B cell (primary cell): ENCODE measurements at regions not wholly inside any gene's neighbourhood (a gene's known extent, or its start where the extent isn't known, plus 50 kb on each side); places are given as distances from the start of the nearest gene placed in this dataset.

Experiments used
- ATAC-seq: fragments of 200-7000 bp; cut with Tn5 transposase; one replicate; pipeline ENCODE4 v1.10.0; 2021; ENCODE audit warnings: low read depth, mild to moderate bottlenecking, moderate number of reproducible peaks, moderate library complexity
- CTCF ChIA-PET: fragments of 350-600 bp; sonication (Branson Sonifier 250); formaldehyde crosslinking; loops from one replicate; lab custom pipeline; 2021; ENCODE audit warnings: antibody characterized with exemption, inconsistent platforms; lab: Charles Lee
- POLR2A ChIA-PET: fragments of 350-600 bp; sonication (Branson Sonifier 250); formaldehyde crosslinking; loops from one replicate; lab custom pipeline; 2021; ENCODE audit warnings: antibody characterized with exemption; lab: Charles Lee
- DNase-seq: peaks from one replicate; pipeline ENCODE4 v3.0.0; 2013
- H2AFZ ChIP-seq: 2 replicates; pipeline ENCODE4 v1.6.1; 2012; ENCODE audit warnings: mild to moderate bottlenecking, low read depth, low read length; ENCODE audit not compliant: insufficient read depth, poor library complexity, severe bottlenecking
- H3K27ac ChIP-seq, 2 donors: 1 replicate in 1 of 2; 2 replicates in 1 of 2; pipeline ENCODE4 v1.5.1; 2012 to 2013; ENCODE audit warnings: low read length in 2 of 2, mild to moderate bottlenecking in 2 of 2, moderate library complexity in 1 of 2
- H3K27me3 ChIP-seq, 4 experiments: fragments of 200-600 bp in 1 of 4; sonication (generic) in 1 of 4; replicated peaks in 1 of 4; 1 replicate in 2 of 4; 2 replicates in 2 of 4; pipeline versions ENCODE4 v1.6.1 to v1.7.0; 2013 to 2016; ENCODE audit warnings: low read length in 3 of 4, mild to moderate bottlenecking in 2 of 4, mixed read lengths in 1 of 4, moderate library complexity in 1 of 4; ENCODE audit not compliant: insufficient read depth in 4 of 4, control insufficient read depth in 3 of 4; ENCODE audit errors: control extremely low read depth in 1 of 4
- H3K36me3 ChIP-seq, 2 experiments: replicated peaks in 1 of 2; 1 replicate in 1 of 2; 2 replicates in 1 of 2; pipeline versions ENCODE4 v1.6.1 to v1.7.1; 2013; ENCODE audit warnings: low read length in 1 of 2; ENCODE audit not compliant: insufficient read depth in 2 of 2, control insufficient read depth in 1 of 2; ENCODE audit errors: control extremely low read depth in 1 of 2, extremely low read depth in 1 of 2
- H3K4me1 ChIP-seq, 2 donors: fragments of 200-600 bp in 1 of 2; sonication (generic) in 1 of 2; 1 replicate in 1 of 2; 2 replicates in 1 of 2; pipeline versions ENCODE4 v1.5.1 to v1.6.1; 2013 to 2017; ENCODE audit warnings: low read length in 2 of 2; ENCODE audit not compliant: control insufficient read depth in 2 of 2, insufficient read depth in 2 of 2
- H3K4me2 ChIP-seq: replicated peaks from 2 replicates; pipeline ENCODE3; 2012; ENCODE audit warnings: mild to moderate bottlenecking, low read depth, low read length; ENCODE audit not compliant: poor library complexity, severe bottlenecking
- H3K4me3 ChIP-seq, 5 experiments: fragments of 200-600 bp in 1 of 5; sonication (generic) in 1 of 5; 1 replicate in 3 of 5; 2 replicates in 2 of 5; pipeline versions ENCODE4 v1.5.1 to v1.7.0; 2011 to 2016; ENCODE audit warnings: low read length in 4 of 5, mild to moderate bottlenecking in 4 of 5, low read depth in 2 of 5, control low read depth in 1 of 5, moderate library complexity in 1 of 5; ENCODE audit not compliant: insufficient read depth in 1 of 5; ENCODE audit errors: control extremely low read depth in 1 of 5, extremely low read depth in 1 of 5
- H3K79me2 ChIP-seq: fragments of 200-600 bp; sonication (generic); one replicate; pipeline ENCODE4 v1.6.0; 2016; ENCODE audit warnings: low read length; ENCODE audit not compliant: control insufficient read depth, insufficient read depth
- H3K9ac ChIP-seq: fragments of 200-600 bp; sonication (generic); 2 replicates; pipeline ENCODE4 v1.6.1; 2017; ENCODE audit warnings: mild to moderate bottlenecking, low read length, moderate library complexity
- H3K9me3 ChIP-seq, 3 donors: one replicate each; pipeline versions ENCODE4 v1.6.1 to v1.7.1; 2013; ENCODE audit warnings: low read length in 2 of 3; ENCODE audit not compliant: control insufficient read depth in 2 of 3, insufficient read depth in 1 of 3; ENCODE audit errors: control extremely low read depth in 1 of 3
- H4K20me1 ChIP-seq: 2 replicates; pipeline ENCODE4 v1.6.0; 2012; ENCODE audit warnings: mild to moderate bottlenecking, low read length; ENCODE audit not compliant: insufficient read depth, control insufficient read depth, poor library complexity, severe bottlenecking
- H3K27ac Mint-ChIP-seq: one replicate; pipeline ENCODE4 v1.8.0; 2021; ENCODE audit warnings: mixed read lengths
- H3K27me3 Mint-ChIP-seq: one replicate; pipeline ENCODE4 v1.8.0; 2021; ENCODE audit warnings: mixed read lengths
- H3K4me1 Mint-ChIP-seq: one replicate; pipeline ENCODE4 v1.8.0; 2021; ENCODE audit warnings: mixed read lengths
- H3K4me3 Mint-ChIP-seq: one replicate; pipeline ENCODE4 v1.8.0; 2021; ENCODE audit warnings: mixed read lengths
- H3K9me3 Mint-ChIP-seq: one replicate; pipeline ENCODE4 v1.8.0; 2022; ENCODE audit warnings: mixed read lengths; ENCODE audit not compliant: insufficient read depth
- CTCF ChIP-seq: fragments of 200-600 bp; IDR thresholded peaks from one replicate; pipeline ENCODE4 v1.8.0; 2022; ENCODE audit warnings: antibody characterized with exemption, mild to moderate bottlenecking
- EZH2 ChIP-seq: IDR thresholded peaks from 2 replicates; pipeline ENCODE4 v1.6.1; 2012; ENCODE audit warnings: borderline replicate concordance, low read depth, mild to moderate bottlenecking, moderate library complexity, low read length; ENCODE audit not compliant: insufficient read depth, poor library complexity, severe bottlenecking
- WGBS: methylation state at CpG from one replicate; pipeline ENCODE4 v1.1.5; 2013; ENCODE audit warnings: missing lambda C conversion rate; ENCODE audit not compliant: insufficient coverage; 5-methylcytosine and 5-hydroxymethylcytosine counted together
- intact Hi-C: fragments of 100-400 bp; cut with micrococcal nuclease; formaldehyde crosslinking; loops from one replicate; pipeline ENCODE4 v1.10.0; 2022

- H3K9me3 ChIP-seq: no peaks in the 10 kb centered on the region
- ChIA-PET POLR2A (no interaction called here), CTCF (no interaction called here)
- Mint-ChIP-seq H3K27ac (no peak overlapping the region), H3K9me3 (no peaks in the 10 kb centered on the region), H3K27me3 (no peaks in the 10 kb centered on the region), H3K4me1 (no peaks in the 10 kb centered on the region), H3K4me3 (no peak overlapping the region)
- DNase-seq (no peak), ATAC-seq (no peak)
- H3K9ac ChIP-seq: no peak overlapping the region
- H3K4me3 ChIP-seq: no peak overlapping the region
- TF ChIP-seq CTCF (no peak), EZH2 (no peak)
- no peaks in the 10 kb centered on the region for H3K4me1 ChIP-seq
- no peak overlapping the region for H2AFZ ChIP-seq
- H4K20me1 ChIP-seq: no peaks in the 10 kb centered on the region
- H3K36me3 ChIP-seq: no peaks in the 10 kb centered on the region
- no CpG with 5 or more reads among the region's 2 CpGs for WGBS
- no peaks in the 10 kb centered on the region for H3K79me2 ChIP-seq
- no peak overlapping the region for H3K4me2 ChIP-seq
- intact Hi-C loops: no loop called here
- H3K27me3 ChIP-seq: no peaks in the 10 kb centered on the region
- no peak overlapping the region for H3K27ac ChIP-seq
Observed at GRCh38 chr6:68173616-68174015, 461.5 kb upstream of the ADGRB3 start.

- H3K27ac ChIP-seq: no peak overlapping the region
- H3K9me3 ChIP-seq: no peaks in the 10 kb centered on the region
- CTCF ChIA-PET: no interaction called here
- H3K9me3 Mint-ChIP-seq: peaks cover 2% of the 10 kb centered on the region
- no peak overlapping the region for H3K4me3 ChIP-seq
- no peaks in the 10 kb centered on the region for H4K20me1 ChIP-seq
- POLR2A ChIA-PET: no interaction called here
- no peak overlapping the region for H3K27ac Mint-ChIP-seq
- no peak overlapping the region for H3K9ac ChIP-seq
- no peak overlapping the region for H3K4me3 Mint-ChIP-seq
- DNase-seq (no peak), ATAC-seq (no peak)
- H2AFZ ChIP-seq: no peak overlapping the region
- no peak overlapping the region for H3K4me2 ChIP-seq
- H3K27me3 Mint-ChIP-seq: no peaks in the 10 kb centered on the region
- no peaks in the 10 kb centered on the region for H3K4me1 ChIP-seq
- no peaks in the 10 kb centered on the region for H3K4me1 Mint-ChIP-seq
- WGBS: 100% methylated on average over 1 of the region's 1 CpG
- no peak for TF ChIP-seq CTCF
- H3K79me2 ChIP-seq: no peaks in the 10 kb centered on the region
- intact Hi-C loops: no loop called here
- no peaks in the 10 kb centered on the region for H3K27me3 ChIP-seq
- H3K36me3 ChIP-seq: no peaks in the 10 kb centered on the region
Observed at GRCh38 chr6:68169922-68170321, 465.2 kb upstream of the ADGRB3 start.
